ENCODE measurements at regions not wholly inside any gene's neighbourhood (a gene's known extent, or its start where the extent isn't known, plus 50 kb on each side); places are given as distances from the start of the nearest gene placed in this dataset.
A peak's percentile ranks its signal among the peaks of the same experiment; 100 is the strongest.

- H2AFZ ChIP-seq, result no peak overlapping the region
- no peaks in the 10 kb centered on the region for H3K9me2 ChIP-seq (ENCODE audit: insufficient read depth)
- 0 out of 2 replicates have a peak, but pooled peaks cover 5% of the 10 kb centered on the region for H3F3A ChIP-seq (ENCODE audit: insufficient read depth)
- H3K4me2 ChIP-seq (ENCODE audit: unreplicated experiment), result no peak overlapping the region
- WGBS, 2 experiments (ENCODE audit: low coverage in 1 of 2, low lambda C conversion rate in 2 of 2, missing lambda C conversion rate in 2 of 2), result 50 to 51% methylated on average over 2 of the region's 2 CpGs
- no peaks in the 10 kb centered on the region for H3K9me3 ChIP-seq (ENCODE audit: low read depth)
- no peak overlapping the region for H3K9ac ChIP-seq
- H3K27me3 ChIP-seq (replicated peaks; ENCODE audit: insufficient read depth), result no peaks in the 10 kb centered on the region
- no peaks in the 10 kb centered on the region for H4K20me1 ChIP-seq (ENCODE audit: insufficient read depth)
- no peak overlapping the region for H3K4me3 ChIP-seq
- TF ChIP-seq EZH2 (IDR thresholded peaks at IDR 0.05; ENCODE audit: insufficient read depth, poor library complexity, severe bottlenecking) (no peak), EZH2phosphoT487 (IDR thresholded peaks at IDR 0.05; ENCODE audit: insufficient read depth, low read depth) (no peak)
- no peaks in the 10 kb centered on the region for H3K79me2 ChIP-seq (ENCODE audit: insufficient read depth)
- DNase-seq, result peak; percentile 24
- in situ Hi-C loops (cut with MboI), result no loop called here
- peaks cover 10% of the 10 kb centered on the region; the same call in 1 of the 2 replicates for H3K4me1 ChIP-seq (ENCODE audit: insufficient read depth)
- H3K27ac ChIP-seq, result no peak overlapping the region
- no peaks in the 10 kb centered on the region for H3K36me3 ChIP-seq (ENCODE audit: low read depth)
These were observed 157.6 kb downstream of the DCK start for GRCh38 chr4:71151054-71151453.

- Histone ChIP-seq H3F3A (ENCODE audit: insufficient read depth) (no peaks in the 10 kb centered on the region), H3K79me2 (ENCODE audit: insufficient read depth) (no peaks in the 10 kb centered on the region), H3K9me2 (ENCODE audit: insufficient read depth) (no peaks in the 10 kb centered on the region), H3K9me3 (ENCODE audit: low read depth) (no peaks in the 10 kb centered on the region), H3K4me1 (ENCODE audit: insufficient read depth) (no peaks in the 10 kb centered on the region), H3K27ac (no peak overlapping the region), H3K4me2 (ENCODE audit: unreplicated experiment) (no peak overlapping the region), H4K20me1 (ENCODE audit: insufficient read depth) (no peaks in the 10 kb centered on the region), H3K4me3 (no peak overlapping the region), H3K9ac (no peak overlapping the region), H2AFZ (no peak overlapping the region), H3K36me3 (ENCODE audit: low read depth) (no peaks in the 10 kb centered on the region), H3K27me3 (replicated peaks; ENCODE audit: insufficient read depth) (no peaks in the 10 kb centered on the region)
- TF ChIP-seq EZH2 (IDR thresholded peaks at IDR 0.05; ENCODE audit: insufficient read depth, poor library complexity, severe bottlenecking) (no peak), EZH2phosphoT487 (IDR thresholded peaks at IDR 0.05; ENCODE audit: insufficient read depth, low read depth) (no peak)
- 16 to 27% methylated on average over 4 of the region's 4 CpGs for WGBS, 2 experiments (ENCODE audit: low coverage in 1 of 2, low lambda C conversion rate in 2 of 2, missing lambda C conversion rate in 2 of 2)
- in situ Hi-C loops (cut with MboI), result no loop called here
- DNase-seq, result no peak
These were observed 163.2 kb downstream of the DCK start for GRCh38 chr4:71156616-71157015.

GRCh38 chr4:71162386-71162785, 168.9 kb downstream of the DCK start:
- Histone ChIP-seq H3K4me3 (no peak overlapping the region), H3K4me1 (ENCODE audit: insufficient read depth) (no peaks in the 10 kb centered on the region), H4K20me1 (ENCODE audit: insufficient read depth) (no peaks in the 10 kb centered on the region), H3K9me3 (ENCODE audit: low read depth) (no peaks in the 10 kb centered on the region), H3K27ac (no peak overlapping the region), H2AFZ (no peak overlapping the region), H3F3A (ENCODE audit: insufficient read depth) (no peaks in the 10 kb centered on the region), H3K27me3 (replicated peaks; ENCODE audit: insufficient read depth) (no peaks in the 10 kb centered on the region), H3K4me2 (ENCODE audit: unreplicated experiment) (no peak overlapping the region), H3K79me2 (ENCODE audit: insufficient read depth) (no peaks in the 10 kb centered on the region), H3K9ac (no peak overlapping the region), H3K9me2 (ENCODE audit: insufficient read depth) (no peaks in the 10 kb centered on the region), H3K36me3 (ENCODE audit: low read depth) (no peaks in the 10 kb centered on the region)
- DNase-seq, result no peak
- no peak for TF ChIP-seq EZH2 (IDR thresholded peaks at IDR 0.05; ENCODE audit: insufficient read depth, poor library complexity, severe bottlenecking)
- no peak for TF ChIP-seq EZH2phosphoT487 (IDR thresholded peaks at IDR 0.05; ENCODE audit: insufficient read depth, low read depth)
- WGBS, 2 experiments (ENCODE audit: low coverage in 1 of 2, low lambda C conversion rate in 2 of 2, missing lambda C conversion rate in 2 of 2), result 96 to 100% methylated on average over 1 of the region's 1 CpG
- in situ Hi-C loops (cut with MboI), result no loop called here

GRCh38 chr4:71163317-71163716, 169.9 kb downstream of the DCK start:
- Histone ChIP-seq H4K20me1 (ENCODE audit: insufficient read depth) (no peaks in the 10 kb centered on the region), H2AFZ (no peak overlapping the region), H3K36me3 (ENCODE audit: low read depth) (no peaks in the 10 kb centered on the region), H3K4me1 (ENCODE audit: insufficient read depth) (no peaks in the 10 kb centered on the region), H3K4me2 (ENCODE audit: unreplicated experiment) (no peak overlapping the region), H3K9me3 (ENCODE audit: low read depth) (no peaks in the 10 kb centered on the region), H3K9me2 (ENCODE audit: insufficient read depth) (no peaks in the 10 kb centered on the region), H3K27ac (no peak overlapping the region), H3K9ac (no peak overlapping the region), H3K79me2 (ENCODE audit: insufficient read depth) (no peaks in the 10 kb centered on the region), H3F3A (ENCODE audit: insufficient read depth) (no peaks in the 10 kb centered on the region), H3K27me3 (replicated peaks; ENCODE audit: insufficient read depth) (no peaks in the 10 kb centered on the region), H3K4me3 (no peak overlapping the region)
- no peak for TF ChIP-seq EZH2 (IDR thresholded peaks at IDR 0.05; ENCODE audit: insufficient read depth, poor library complexity, severe bottlenecking)
- TF ChIP-seq EZH2phosphoT487 (IDR thresholded peaks at IDR 0.05; ENCODE audit: insufficient read depth, low read depth), result no peak
- in situ Hi-C loops (cut with MboI), result no loop called here
- WGBS, 2 experiments (ENCODE audit: low coverage in 1 of 2, low lambda C conversion rate in 2 of 2, missing lambda C conversion rate in 2 of 2), result 33 to 52% methylated on average over 2 of the region's 2 CpGs
- DNase-seq, result no peak

GRCh38 chr4:71167083-71167482, 171.7 kb upstream of the SLC4A4 start:
- Histone ChIP-seq H3F3A (ENCODE audit: insufficient read depth) (no peaks in the 10 kb centered on the region), H4K20me1 (ENCODE audit: insufficient read depth) (no peaks in the 10 kb centered on the region), H3K4me1 (ENCODE audit: insufficient read depth) (no peaks in the 10 kb centered on the region), H3K79me2 (ENCODE audit: insufficient read depth) (no peaks in the 10 kb centered on the region), H3K4me2 (ENCODE audit: unreplicated experiment) (no peak overlapping the region), H3K9me2 (ENCODE audit: insufficient read depth) (no peaks in the 10 kb centered on the region), H3K27me3 (replicated peaks; ENCODE audit: insufficient read depth) (no peaks in the 10 kb centered on the region), H3K27ac (no peak overlapping the region), H3K9me3 (ENCODE audit: low read depth) (no peaks in the 10 kb centered on the region), H2AFZ (no peak overlapping the region), H3K4me3 (no peak overlapping the region), H3K36me3 (ENCODE audit: low read depth) (no peaks in the 10 kb centered on the region), H3K9ac (no peak overlapping the region)
- no peak for DNase-seq
- TF ChIP-seq EZH2phosphoT487 (IDR thresholded peaks at IDR 0.05; ENCODE audit: insufficient read depth, low read depth) (no peak), EZH2 (IDR thresholded peaks at IDR 0.05; ENCODE audit: insufficient read depth, poor library complexity, severe bottlenecking) (no peak)
- WGBS, 2 experiments (ENCODE audit: low coverage in 1 of 2, low lambda C conversion rate in 2 of 2, missing lambda C conversion rate in 2 of 2), result 92% methylated on average over 3 of the region's 3 CpGs
- in situ Hi-C loops (cut with MboI), result no loop called here

Measured in GM23248 (cell line).